ENCODE measurements at regions not wholly inside any gene's neighbourhood (a gene's known extent, or its start where the extent isn't known, plus 50 kb on each side); places are given as distances from the start of the nearest gene placed in this dataset.

DNA sequence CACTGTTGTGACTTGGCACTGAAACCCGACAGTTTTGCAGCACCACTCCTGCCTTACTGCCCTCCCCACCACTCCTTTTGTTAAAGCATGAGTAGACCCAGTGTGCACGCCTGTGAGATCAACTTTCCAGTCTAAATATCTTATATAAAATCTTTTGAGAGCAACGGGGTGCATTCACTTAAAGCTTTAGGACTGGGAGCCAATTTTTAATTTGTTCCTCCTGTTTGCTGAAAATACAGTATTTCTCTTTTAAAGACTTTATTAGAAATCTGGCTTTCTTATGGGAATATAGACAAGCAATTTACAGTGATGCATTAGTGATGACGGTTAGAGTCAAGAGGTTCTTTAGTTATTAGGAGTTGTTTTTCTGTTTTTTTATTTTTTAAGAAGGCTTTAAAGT is 397.5 kb downstream of the TMEM167A start:
- Histone ChIP-seq H3F3A (ENCODE audit: insufficient read depth, low read length) (no peaks in the 10 kb centered on the region), H3K27ac (ENCODE audit: low read length) (no peak overlapping the region), H3K79me2 (ENCODE audit: low read length) (no peaks in the 10 kb centered on the region), H3K27me3 (replicated peaks; ENCODE audit: insufficient read depth, low read length) (no peaks in the 10 kb centered on the region), H3K9ac (ENCODE audit: low read length) (no peak overlapping the region), H3K4me3 (ENCODE audit: low read length) (no peak overlapping the region), H3K4me2 (ENCODE audit: low read depth, low read length) (no peak overlapping the region), H2AFZ (ENCODE audit: low read length) (no peak overlapping the region), H3K4me1 (ENCODE audit: low read length) (no peaks in the 10 kb centered on the region), H4K20me1 (ENCODE audit: insufficient read depth, low read length) (no peaks in the 10 kb centered on the region), H3K9me3 (replicated peaks; ENCODE audit: insufficient read depth, low read length) (no peaks in the 10 kb centered on the region), H3K9me2 (replicated peaks; ENCODE audit: insufficient read depth, low read length) (no peaks in the 10 kb centered on the region), H3K36me3 (replicated peaks; ENCODE audit: insufficient read depth, low read length) (no peaks in the 10 kb centered on the region)
- TF ChIP-seq EZH2phosphoT487 (IDR thresholded peaks at IDR 0.05; ENCODE audit: low read length) (no peak), CTCF (IDR thresholded peaks at IDR 0.05; ENCODE audit: low read length) (no peak), EZH2 (optimal IDR thresholded peaks at IDR 0.05; ENCODE audit: low read depth, low read length) (no peak)
- DNase-seq = no peak

DNA sequence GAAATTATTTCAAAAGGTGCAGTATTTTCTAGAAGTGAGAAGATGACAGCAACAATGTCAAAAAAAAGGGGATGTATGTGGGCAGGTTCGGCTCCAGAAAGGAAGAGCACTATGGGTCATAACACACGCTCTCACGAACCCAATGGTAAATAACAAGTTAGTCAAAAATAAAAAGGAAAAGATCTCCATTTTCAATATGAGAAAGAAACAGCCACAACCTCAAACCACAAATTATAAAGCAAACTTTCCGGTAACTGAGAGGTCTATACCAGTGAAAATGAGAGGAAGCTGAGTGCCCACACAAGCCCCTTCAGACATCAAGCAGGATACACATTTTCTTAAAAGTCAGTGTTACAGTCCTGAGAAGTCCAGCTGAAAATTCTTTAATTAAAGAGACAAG is 398.5 kb upstream of the RPS23 start:
- H3K9ac ChIP-seq (ENCODE audit: low read length) = no peak overlapping the region
- H3K36me3 ChIP-seq (replicated peaks; ENCODE audit: insufficient read depth, low read length) = no peaks in the 10 kb centered on the region
- no peak overlapping the region for H3K27ac ChIP-seq (ENCODE audit: low read length)
- H3K27me3 ChIP-seq (replicated peaks; ENCODE audit: insufficient read depth, low read length) = no peaks in the 10 kb centered on the region
- H3K9me2 ChIP-seq (replicated peaks; ENCODE audit: insufficient read depth, low read length) = no peaks in the 10 kb centered on the region
- no peaks in the 10 kb centered on the region for H3F3A ChIP-seq (ENCODE audit: insufficient read depth, low read length)
- H3K4me3 ChIP-seq (ENCODE audit: low read length) = no peak overlapping the region
- no peaks in the 10 kb centered on the region for H3K4me1 ChIP-seq (ENCODE audit: low read length)
- TF ChIP-seq EZH2 (optimal IDR thresholded peaks at IDR 0.05; ENCODE audit: low read depth, low read length) = no peak
- no peak for TF ChIP-seq EZH2phosphoT487 (IDR thresholded peaks at IDR 0.05; ENCODE audit: low read length)
- TF ChIP-seq CTCF (IDR thresholded peaks at IDR 0.05; ENCODE audit: low read length) = no peak
- no peak for DNase-seq
- no peak overlapping the region for H3K4me2 ChIP-seq (ENCODE audit: low read depth, low read length)
- H4K20me1 ChIP-seq (ENCODE audit: insufficient read depth, low read length) = no peaks in the 10 kb centered on the region
- H3K79me2 ChIP-seq (ENCODE audit: low read length) = no peaks in the 10 kb centered on the region
- no peaks in the 10 kb centered on the region for H3K9me3 ChIP-seq (replicated peaks; ENCODE audit: insufficient read depth, low read length)
- H2AFZ ChIP-seq (ENCODE audit: low read length) = no peak overlapping the region

- Histone ChIP-seq H2AFZ (ENCODE audit: low read length) (no peak overlapping the region), H3K4me3 (ENCODE audit: low read length) (no peak overlapping the region), H3K9me3 (replicated peaks; ENCODE audit: insufficient read depth, low read length) (no peaks in the 10 kb centered on the region), H3K79me2 (ENCODE audit: low read length) (no peaks in the 10 kb centered on the region), H3K36me3 (replicated peaks; ENCODE audit: insufficient read depth, low read length) (no peaks in the 10 kb centered on the region), H3F3A (ENCODE audit: insufficient read depth, low read length) (no peaks in the 10 kb centered on the region), H3K27me3 (replicated peaks; ENCODE audit: insufficient read depth, low read length) (no peaks in the 10 kb centered on the region), H4K20me1 (ENCODE audit: insufficient read depth, low read length) (no peaks in the 10 kb centered on the region), H3K9me2 (replicated peaks; ENCODE audit: insufficient read depth, low read length) (no peaks in the 10 kb centered on the region), H3K27ac (ENCODE audit: low read length) (no peak overlapping the region), H3K4me2 (ENCODE audit: low read depth, low read length) (no peak overlapping the region), H3K9ac (ENCODE audit: low read length) (no peak overlapping the region), H3K4me1 (ENCODE audit: low read length) (no peaks in the 10 kb centered on the region)
- no peak for DNase-seq
- no peak for TF ChIP-seq CTCF (IDR thresholded peaks at IDR 0.05; ENCODE audit: low read length)
- no peak for TF ChIP-seq EZH2phosphoT487 (IDR thresholded peaks at IDR 0.05; ENCODE audit: low read length)
- TF ChIP-seq EZH2 (optimal IDR thresholded peaks at IDR 0.05; ENCODE audit: low read depth, low read length) = no peak
Measured at GRCh38 chr5:82674671-82675070, 396.5 kb upstream of the RPS23 start.

Data from MM.1S (cell line).